ENCODE measurements at regions not wholly inside any gene's neighbourhood (a gene's known extent, or its start where the extent isn't known, plus 50 kb on each side); places are given as distances from the start of the nearest gene placed in this dataset.

GRCh38 chr18:1564793-1565192 lies 660.1 kb downstream of the ADCYAP1 start:
- DNase-seq (ENCODE audit: low spot score) = no peak

- DNase-seq (ENCODE audit: low spot score) = no peak
Observed at GRCh38 chr18:1571206-1571605, 666.5 kb downstream of the ADCYAP1 start.

- DNase-seq (ENCODE audit: low spot score) = no peak
Observed at GRCh38 chr18:1573732-1574131, 669.1 kb downstream of the ADCYAP1 start.

GRCh38 chr18:1575084-1575483 lies 670.4 kb downstream of the ADCYAP1 start:
- DNase-seq (ENCODE audit: low spot score) = no peak

GRCh38 chr18:1578505-1578904 lies 673.8 kb downstream of the ADCYAP1 start:
- no peak for DNase-seq (ENCODE audit: low spot score)

GRCh38 chr18:1581581-1581980 lies 676.9 kb downstream of the ADCYAP1 start:
- DNase-seq (ENCODE audit: low spot score) = no peak

GRCh38 chr18:1585881-1586488 lies 681.3 kb downstream of the ADCYAP1 start:
- no peak for DNase-seq (ENCODE audit: low spot score)

- no peak for DNase-seq (ENCODE audit: low spot score)
Observed at GRCh38 chr18:1593091-1593490, 688.4 kb downstream of the ADCYAP1 start.

GRCh38 chr18:1595195-1595594 lies 690.5 kb downstream of the ADCYAP1 start:
- no peak for DNase-seq (ENCODE audit: low spot score)

GRCh38 chr18:1599196-1599595 lies 694.5 kb downstream of the ADCYAP1 start:
- DNase-seq (ENCODE audit: low spot score) = no peak

- no peak for DNase-seq (ENCODE audit: low spot score)
Observed at GRCh38 chr18:1604751-1605150, 700.1 kb downstream of the ADCYAP1 start.

GRCh38 chr18:1618364-1618763 lies 713.7 kb downstream of the ADCYAP1 start:
- no peak for DNase-seq (ENCODE audit: low spot score)

GRCh38 chr18:1619507-1619906 lies 714.8 kb downstream of the ADCYAP1 start:
- no peak for DNase-seq (ENCODE audit: low spot score)

- DNase-seq (ENCODE audit: low spot score) = no peak
Observed at GRCh38 chr18:1624612-1625011, 719.9 kb downstream of the ADCYAP1 start.

- no peak for DNase-seq (ENCODE audit: low spot score)
Observed at GRCh38 chr18:1627494-1627893, 722.8 kb downstream of the ADCYAP1 start.

GRCh38 chr18:1648712-1649111 lies 744.0 kb downstream of the ADCYAP1 start:
- DNase-seq (ENCODE audit: low spot score) = no peak

GRCh38 chr18:1652018-1652417 lies 747.3 kb downstream of the ADCYAP1 start:
- DNase-seq (ENCODE audit: low spot score) = no peak

GRCh38 chr18:1653873-1654272 lies 749.2 kb downstream of the ADCYAP1 start:
- no peak for DNase-seq (ENCODE audit: low spot score)

- no peak for DNase-seq (ENCODE audit: low spot score)
Observed at GRCh38 chr18:1657876-1658275, 753.2 kb downstream of the ADCYAP1 start.

GRCh38 chr18:1658908-1659566 lies 754.4 kb downstream of the ADCYAP1 start:
- DNase-seq (ENCODE audit: low spot score) = no peak

- no peak for DNase-seq (ENCODE audit: low spot score)
Observed at GRCh38 chr18:1663879-1664705, 759.4 kb downstream of the ADCYAP1 start.

- DNase-seq (ENCODE audit: low spot score) = no peak
Observed at GRCh38 chr18:1665079-1665478, 760.4 kb downstream of the ADCYAP1 start.

GRCh38 chr18:1668279-1668678 lies 763.6 kb downstream of the ADCYAP1 start:
- no peak for DNase-seq (ENCODE audit: low spot score)

Data from hematopoietic multipotent progenitor cell treated with erythropoietin and hydrocortisone succinate and interleukin-3 and kit ligand, for 17 days (in vitro differentiated cells).